Fibroblast of skin of abdomen (primary cell): ENCODE measurements at regions not wholly inside any gene's neighbourhood (a gene's known extent, or its start where the extent isn't known, plus 50 kb on each side); places are given as distances from the start of the nearest gene placed in this dataset.
A peak's percentile ranks its signal among the peaks of the same experiment; 100 is the strongest.
"Not testable (repeated sequence)": the region's sequence is repeated elsewhere in the genome, so short reads cannot be mapped to it uniquely, and the experiment has no call there.

Source experiments
- DNase-seq: peaks from one replicate; pipeline ENCODE4 v3.0.0-alpha.2; 2013

DNA sequence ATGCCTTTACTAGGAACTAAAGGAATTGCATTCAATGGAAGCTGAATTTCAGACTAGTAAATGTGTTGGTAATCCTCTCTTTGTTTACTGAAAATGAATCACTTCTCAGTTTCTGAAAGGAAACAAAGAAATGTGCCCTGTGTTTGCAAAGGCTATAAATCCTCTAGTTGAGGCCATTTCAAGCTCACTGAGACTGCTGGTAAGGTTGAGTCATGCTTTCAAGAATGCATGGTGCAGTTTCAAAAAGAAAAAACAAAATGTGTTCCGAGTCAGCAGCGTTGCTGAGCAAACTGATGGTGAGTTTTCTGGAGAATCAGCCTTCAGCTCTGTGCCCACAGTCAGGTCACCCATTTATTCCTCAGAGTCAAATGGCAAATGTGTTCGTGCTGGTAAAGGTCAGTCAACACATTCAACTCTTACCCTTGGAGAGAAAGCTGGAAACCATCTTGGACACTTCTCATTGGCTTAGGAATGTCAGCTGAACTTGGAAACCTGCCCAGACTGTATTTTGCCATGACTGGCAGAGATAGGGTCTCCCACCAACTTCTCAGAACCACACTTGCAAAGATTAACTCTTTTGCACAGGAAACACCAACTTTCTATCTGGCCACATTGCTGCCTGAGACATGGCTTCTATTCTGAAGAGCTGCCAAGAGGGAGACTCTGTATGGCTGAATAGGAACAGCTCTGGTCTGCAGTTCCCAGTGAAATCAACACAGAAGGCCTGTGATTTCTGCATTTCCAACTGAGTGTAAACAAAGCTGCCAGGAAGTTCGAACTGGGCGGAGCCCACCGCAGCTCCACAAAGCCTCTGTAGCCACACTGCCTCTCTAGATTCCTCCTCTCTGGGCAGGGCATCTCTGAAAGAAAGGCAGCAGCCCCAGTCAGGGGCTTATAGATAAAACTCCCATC lies 484.4 kb downstream of the ATP23 start:
- DNase-seq = peak; percentile 96

DNA sequence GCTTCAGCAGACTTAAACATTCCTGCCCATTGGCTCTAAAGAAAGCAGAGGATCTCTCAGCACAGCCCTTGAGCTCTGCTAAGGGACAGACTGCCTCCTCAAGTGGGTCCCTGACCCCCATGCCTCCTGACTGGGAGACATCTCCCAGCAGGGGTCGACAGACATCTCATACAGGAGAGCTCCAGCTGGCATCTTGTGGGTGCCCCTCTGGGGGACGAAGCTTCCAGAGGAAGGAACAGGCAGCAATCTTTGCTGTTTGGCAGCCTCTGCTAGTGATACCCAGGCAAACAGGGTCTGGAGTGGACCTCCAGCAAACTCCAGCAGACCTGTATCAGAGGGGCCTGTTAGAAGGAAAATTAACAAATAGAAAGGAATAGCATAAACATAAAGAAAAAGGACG lies 485.1 kb downstream of the ATP23 start:
- not testable (repeated sequence) for DNase-seq

DNA sequence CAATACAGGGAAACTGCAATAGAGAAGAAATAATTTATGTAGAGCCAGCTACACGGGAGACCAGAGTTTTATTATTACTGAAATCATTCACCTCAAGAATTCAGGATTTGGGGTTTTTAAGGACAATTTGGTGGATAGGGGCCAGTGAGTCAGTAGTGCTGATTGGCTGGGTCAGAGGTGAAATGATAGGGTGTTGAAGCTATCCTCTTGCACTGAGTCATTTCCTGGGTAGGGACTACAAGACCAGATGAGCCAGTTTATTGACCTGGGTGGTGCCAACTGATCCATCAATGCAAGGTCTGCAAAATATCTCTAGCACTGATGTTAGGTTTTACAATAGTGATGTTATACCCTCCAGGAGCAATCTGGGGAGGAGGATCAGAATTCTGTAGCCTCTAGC lies 486.3 kb downstream of the LRIG3 start:
- DNase-seq = peak; percentile 59

DNA sequence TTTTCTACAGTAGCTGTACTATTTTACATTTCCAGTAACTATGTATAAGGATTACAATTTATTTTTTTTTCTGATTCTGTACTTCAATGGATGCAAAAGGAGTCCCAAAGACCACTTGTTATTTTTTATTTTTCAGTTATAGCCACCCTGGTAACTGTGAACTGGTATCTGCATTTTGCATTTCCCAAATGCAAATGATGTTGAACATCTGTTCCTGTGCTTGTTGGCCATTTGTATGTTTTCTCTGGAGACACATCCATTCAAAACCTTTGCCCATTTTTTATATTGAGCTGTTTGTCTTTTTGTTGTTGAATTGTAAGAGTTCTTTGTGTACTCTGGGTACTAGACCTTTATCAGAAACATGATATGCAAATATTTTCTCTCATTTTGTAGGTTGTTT lies 485.6 kb downstream of the LRIG3 start:
- DNase-seq = no peak

DNA sequence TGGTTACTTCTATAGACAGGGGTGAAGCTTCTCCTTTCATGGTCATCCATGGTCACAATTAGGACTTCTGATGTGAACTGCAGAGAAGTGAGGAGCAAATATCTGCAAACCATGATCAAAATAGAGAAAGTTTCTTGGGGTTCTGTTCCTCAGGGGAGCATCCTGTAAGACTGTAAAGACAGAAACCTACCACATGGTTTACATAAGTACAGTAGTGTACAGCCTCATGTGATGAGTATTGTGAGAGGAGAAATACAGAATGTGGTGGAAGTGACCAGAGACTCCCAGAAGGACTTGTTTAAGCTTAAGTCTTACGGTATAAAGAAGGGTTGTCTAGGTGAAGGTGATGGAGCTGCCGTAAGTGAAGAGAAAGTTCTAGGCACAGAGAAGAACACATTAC lies 484.7 kb downstream of the LRIG3 start:
- DNase-seq = no peak

DNA sequence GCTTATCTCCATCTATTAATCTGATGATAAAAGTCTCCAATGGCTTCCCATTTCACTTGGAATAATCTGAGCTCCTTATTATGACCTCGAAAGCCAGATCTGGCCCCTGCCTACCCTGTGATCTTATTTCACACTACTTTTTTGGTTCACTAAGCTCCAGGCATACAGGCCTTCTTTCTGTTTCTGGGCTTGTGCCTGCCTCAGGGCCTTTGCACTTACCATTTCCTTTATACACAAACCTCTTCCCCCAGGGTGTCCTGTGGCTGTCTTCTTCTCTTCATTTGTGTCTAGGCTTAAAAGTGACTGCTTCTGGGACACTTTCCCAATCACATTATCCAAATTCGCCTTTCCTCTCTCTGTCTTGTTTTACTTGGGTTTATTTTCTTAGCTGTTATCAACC lies 478.8 kb downstream of the LRIG3 start:
- DNase-seq = no peak

DNA sequence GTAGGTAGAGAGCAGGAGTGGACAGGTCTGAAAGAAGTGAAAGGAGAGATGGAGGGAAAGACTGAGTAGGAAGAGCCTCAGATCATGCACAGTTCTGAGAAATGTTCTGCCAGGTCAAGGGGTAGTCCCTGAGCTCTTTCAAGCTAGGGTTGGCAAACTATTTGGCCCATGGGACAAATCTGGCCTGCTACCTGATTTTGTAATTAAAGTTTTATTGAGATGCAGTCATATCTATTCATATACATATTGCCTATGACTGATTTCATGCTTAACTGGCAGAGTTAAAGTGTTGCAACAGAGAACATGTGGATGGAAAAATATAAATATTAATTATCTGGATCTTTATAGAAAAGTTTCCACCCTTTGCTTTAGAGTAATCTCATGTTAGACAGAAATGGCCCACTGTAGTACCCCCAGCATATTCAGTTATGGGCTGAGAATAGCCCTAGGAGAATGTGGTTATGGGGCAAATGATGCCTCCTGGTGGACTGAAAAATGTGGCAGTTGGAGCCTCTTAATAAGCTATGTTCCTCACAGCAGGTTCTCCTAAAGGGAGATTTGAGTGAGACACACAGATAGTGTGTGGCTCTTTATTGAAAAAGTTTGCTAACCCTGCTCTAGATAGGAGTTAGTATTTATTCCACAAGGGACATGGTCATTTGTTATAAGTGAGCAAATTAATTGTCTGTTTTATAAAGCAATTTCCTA lies 476.9 kb downstream of the LRIG3 start:
- DNase-seq = peak; percentile 21

DNA sequence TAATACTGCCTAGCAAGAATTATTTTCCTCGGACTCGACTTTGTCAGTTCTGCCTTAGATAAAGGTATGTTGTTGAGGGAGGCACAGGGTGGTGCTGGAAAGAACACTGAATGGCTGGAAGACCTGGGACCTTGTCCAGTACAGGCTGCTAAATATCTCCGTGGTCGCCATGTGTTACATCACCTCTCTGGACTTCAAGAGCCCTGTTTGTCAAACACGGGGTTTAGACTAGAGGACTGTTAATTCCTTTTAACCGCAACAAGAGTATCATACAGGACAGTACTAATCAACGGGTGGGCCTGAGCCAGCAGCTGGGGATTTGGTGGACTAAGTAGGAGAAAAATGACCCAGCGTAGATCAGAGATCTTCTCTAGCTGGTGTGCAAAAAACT lies 476.3 kb downstream of the LRIG3 start:
- DNase-seq = peak; percentile 47

DNA sequence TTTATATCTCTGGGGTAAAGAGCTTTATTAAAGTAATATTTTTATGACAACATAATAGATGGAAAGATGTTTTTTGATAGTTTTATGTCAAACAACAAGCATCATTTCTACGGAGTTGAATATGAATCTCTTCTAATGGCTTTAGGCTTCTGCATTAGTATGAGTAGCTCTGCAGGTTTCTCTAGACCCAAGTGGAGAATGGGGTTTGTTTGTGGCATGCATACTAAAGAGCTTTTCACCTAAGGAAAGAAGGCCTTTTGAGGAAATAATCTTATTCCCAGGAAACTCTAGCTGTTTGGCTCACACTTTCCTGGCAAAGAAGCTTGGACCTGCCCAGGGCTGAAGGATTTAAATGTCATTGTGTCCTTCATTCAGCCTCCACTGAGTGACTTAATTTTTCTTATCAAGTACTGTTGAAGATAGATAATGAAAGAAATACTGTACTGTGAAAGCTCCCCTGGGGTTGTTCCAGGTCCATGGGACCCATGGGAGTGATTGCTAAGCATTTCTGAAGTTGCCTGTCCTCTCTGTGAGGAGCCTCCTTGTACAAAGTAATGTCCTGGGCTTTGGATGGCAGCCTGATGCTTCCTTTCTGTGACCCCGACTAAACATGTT lies 469.3 kb downstream of the LRIG3 start:
- no peak for DNase-seq

DNA sequence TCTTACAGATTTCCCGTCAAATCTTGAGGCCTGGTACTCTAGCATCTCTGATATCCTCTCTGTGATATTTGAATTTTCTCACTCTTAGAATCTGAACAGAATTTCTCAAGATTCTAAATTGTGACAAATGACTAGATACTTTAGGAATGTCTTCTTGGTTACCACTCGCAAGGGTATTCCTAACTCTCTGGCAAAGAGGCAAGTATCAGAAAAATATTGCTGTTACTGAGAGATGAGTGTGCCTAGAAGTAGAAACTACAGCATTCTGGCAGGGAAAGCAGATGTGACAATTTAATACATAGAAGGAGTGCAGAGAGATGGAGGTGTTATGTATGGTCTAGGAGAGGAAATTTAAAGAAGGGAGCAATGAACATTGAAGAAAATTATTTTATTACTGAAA lies 467.8 kb downstream of the LRIG3 start:
- peak; percentile 49 for DNase-seq

DNA sequence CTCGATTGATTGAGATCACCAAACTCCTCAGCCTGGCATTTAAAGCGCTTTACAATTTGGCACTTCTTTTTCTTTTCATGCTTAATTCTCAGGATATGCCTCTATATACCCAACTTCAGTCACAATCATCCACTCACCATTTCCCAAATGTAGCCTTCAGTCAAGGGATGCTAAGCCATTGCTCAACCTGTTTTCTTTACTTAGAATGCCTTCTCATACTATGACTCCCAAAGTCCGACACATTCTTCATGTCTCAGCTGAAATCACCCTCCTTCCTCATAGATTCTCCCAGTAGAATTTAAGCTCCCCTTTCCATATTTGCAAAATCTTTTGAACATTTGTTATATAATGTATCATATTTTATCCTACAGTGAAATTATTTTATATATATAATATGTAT lies 467.0 kb downstream of the LRIG3 start:
- DNase-seq = no peak

DNA sequence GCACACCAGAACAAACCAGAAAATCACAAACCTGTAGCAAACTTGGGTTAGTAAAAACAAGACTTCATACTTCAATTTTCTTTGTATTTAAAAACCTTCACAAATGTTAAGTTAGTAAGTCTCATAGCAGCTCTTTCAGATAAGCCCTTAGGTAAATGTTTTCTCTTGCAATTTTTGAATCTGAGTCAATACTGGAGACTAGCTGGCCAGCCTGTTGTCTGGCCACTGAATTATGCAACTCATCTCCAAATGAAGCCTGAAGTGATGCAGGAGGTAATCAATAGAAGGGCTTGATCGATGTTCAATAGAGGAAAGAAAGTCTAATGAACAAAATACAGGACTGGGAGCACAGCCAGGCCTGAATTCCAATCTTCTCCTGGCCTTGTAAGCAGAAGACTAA lies 465.2 kb downstream of the LRIG3 start:
- DNase-seq = peak; percentile 14

DNA sequence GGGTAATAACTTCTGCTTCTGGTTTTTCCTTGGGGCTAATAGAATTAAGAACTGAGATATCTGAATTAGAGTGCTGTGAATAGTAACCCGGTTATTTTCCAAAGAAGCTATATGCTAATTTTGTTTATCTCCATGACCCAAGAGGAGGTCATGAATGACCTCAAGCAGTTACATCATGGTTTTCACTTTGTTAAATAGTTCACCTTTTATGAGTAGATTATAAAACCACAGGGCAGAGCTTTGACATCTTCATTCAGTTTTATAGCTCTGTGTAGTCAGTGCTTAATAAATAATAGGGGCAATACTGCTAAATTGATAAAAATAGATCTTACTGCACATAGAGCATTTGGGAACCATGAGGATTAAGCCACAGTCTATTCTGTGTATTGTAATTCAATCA lies 462.2 kb downstream of the LRIG3 start:
- no peak for DNase-seq

DNA sequence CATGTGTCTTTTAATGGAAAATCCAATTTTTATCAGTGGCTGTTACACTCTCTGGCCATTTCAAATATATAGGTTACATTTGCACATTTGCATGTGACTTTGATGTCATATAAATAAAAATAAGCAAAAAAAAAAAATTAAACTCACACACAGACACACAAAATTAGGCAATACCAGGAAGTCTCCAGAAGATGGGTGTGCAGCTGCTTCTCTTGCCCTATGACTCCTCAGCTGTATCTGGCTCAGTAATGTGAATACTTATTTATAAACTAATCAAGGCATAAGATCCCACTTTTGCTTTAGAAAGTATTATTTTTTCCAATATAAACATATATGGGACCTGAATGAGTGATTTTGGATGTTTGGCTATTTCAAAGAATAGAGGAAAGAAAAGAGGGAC lies 461.1 kb downstream of the LRIG3 start:
- no peak for DNase-seq

DNA sequence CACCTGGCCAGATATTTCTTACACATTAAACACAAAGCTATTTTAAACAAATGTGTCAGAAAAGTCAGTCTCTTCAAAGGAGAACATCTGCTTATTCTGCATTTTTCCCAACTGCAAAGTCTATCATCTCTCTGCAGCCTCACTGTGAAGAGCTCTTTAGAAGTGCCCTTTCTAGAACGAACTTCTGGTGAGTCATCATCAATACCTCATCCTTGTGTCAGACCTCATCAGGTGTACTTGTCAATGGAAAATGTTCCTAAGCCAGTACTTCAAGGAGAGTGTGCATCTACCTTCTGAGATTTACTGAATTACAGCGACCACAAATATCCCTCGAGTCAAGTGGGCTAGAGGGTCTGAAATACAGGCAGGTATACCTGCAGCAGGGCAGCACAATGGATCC lies 457.3 kb downstream of the LRIG3 start:
- DNase-seq = no peak

DNA sequence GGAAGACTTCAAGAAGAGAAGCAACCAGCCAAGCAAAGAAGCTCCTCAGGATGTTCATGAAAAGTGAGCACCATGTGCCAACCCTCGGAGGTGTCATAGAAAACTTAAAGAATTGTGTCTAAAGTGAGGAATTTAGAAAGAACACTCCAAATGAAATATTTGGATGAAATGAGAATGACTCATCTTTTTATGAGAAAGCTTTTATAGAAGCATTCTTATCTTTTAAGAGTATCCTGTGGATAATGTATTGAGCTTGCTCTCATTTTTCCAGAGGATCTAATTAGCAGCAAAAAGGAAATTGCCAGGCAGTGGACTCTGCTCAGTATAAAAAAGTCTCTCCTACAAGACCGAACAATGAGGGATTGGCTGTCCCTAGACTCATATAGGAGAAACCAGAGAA lies 454.9 kb downstream of the LRIG3 start:
- DNase-seq = peak; percentile 25

DNA sequence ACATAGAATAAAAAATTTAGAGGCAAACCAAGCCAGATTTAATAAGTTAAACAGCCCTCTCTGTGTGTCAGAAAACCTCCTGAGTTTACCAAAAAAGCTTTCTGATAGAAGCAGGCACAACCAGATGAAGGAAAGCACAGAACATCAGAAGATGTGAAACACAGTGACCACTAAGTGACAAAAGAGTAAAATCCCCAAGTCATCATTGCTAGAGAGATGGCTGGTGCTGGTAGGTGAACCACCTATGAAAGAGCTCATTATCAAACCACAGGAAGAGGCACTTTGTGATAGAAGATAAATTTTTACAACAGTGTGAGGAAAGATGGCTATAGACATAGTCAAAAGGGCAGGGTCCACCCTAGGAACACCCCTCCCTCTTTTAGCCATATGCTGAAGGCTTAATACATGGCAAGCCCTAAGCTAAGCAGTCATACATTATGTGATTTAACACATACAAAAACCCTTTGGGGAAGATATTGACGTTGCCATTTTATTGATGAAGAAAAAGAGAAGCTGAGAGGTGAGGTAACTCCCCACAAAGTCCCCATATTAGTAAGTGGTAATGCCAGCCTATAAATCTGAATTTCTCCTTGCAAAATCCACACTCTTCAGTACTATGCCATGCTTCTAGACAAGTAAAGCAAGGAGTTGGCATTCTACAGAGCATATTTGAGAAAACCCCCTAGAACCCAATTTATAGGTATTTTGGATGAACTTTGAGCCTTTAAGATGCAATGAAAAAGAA lies 449.9 kb downstream of the LRIG3 start:
- DNase-seq = no peak

DNA sequence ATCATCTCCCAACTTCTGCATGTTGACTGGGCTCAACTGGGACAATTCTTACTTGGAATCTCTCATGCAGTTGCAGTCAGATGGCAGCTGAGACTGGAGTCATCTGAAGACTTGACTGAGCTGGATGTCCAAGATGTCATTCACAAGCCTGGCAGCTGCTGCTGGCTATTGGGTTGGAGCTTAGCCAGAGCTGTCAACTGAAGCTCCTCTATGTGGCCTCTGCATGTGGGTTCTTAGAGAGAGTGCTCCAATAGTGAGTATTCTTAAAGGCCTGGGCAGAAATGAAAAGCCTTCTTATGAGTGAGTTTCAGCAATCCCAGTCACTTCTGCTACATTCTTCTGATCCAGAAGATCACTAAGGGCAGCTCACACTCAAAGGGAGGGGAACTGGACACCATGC lies 440.9 kb downstream of the LRIG3 start:
- DNase-seq = no peak

DNA sequence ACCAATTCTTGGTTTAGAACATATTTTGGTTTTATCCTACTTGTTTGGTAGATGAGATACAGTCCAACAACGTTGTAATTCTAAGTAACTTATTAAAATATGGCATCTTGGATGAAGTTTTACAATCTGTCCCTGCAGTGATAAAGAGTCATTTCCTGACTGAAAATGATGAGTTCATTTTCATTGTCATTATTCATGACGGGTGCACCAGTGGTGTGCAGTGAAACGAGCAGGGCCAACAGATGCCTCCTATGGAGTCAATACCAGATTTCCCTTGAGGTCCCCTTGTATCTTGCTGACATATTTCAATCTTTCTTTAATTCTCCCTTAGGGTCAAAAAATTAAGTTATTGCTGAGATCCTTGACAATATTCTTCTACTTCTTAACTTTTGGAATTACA lies 438.5 kb downstream of the LRIG3 start:
- no peak for DNase-seq

DNA sequence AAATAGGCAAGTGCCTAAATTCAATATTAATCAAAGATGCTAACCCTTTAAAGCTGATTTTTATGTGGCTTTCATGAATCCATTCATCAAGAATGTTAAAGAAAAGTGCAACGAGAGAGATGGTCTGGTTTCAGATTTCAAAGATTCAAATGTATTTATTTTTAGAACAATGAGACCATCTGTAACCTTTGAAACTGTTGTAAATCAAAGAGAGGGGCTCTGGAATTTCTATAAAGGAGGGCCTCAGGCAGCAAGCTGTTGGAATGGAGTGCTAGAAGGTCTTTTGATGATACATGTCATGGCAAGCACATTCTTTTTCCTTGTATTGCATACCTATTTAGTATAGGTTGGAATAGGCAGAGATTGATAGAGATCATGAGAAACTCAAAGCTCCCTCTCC lies 433.0 kb downstream of the LRIG3 start:
- peak; percentile 60 for DNase-seq

DNA sequence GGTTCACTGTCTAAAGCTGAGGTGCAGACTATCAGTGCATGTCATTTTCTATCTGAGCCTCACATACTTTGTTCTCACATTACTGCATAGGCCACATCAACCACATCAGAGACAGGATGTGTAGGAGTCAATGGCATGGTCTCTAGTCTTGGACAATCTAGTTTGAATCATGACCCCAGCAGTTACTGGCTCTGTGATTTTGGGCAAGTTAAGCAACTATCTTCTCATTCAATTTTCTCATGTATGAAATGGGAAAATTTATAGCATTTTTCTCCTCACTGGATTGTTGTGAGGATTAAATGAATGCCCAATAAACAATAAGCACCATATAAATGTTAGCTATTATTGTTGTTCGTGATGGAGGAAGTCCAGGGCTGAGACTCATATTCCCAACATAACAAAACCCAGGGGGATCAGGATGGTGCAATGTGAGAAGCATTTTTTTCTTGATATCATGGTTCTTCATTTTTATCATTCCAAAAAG lies 432.6 kb downstream of the LRIG3 start:
- DNase-seq = peak; percentile 61

DNA sequence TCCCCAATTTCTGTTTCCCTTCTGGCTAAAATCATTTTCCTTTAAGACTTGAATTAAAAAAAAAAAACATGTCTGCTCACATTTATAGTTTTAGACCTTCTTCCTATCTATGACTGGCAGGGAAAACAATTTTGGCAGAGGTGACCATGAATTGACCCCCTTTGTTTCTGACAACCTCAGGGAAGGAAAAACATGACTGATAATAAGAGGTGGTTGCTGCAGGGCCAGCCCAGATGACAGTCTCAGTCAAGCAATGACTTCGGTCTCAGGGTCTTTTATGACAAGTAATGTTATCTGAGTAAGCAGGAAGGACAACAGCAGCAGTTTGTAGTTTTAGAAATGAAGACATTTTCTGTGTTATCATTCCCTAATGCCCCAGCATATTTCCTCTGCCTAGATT lies 430.9 kb downstream of the LRIG3 start:
- DNase-seq = no peak

DNA sequence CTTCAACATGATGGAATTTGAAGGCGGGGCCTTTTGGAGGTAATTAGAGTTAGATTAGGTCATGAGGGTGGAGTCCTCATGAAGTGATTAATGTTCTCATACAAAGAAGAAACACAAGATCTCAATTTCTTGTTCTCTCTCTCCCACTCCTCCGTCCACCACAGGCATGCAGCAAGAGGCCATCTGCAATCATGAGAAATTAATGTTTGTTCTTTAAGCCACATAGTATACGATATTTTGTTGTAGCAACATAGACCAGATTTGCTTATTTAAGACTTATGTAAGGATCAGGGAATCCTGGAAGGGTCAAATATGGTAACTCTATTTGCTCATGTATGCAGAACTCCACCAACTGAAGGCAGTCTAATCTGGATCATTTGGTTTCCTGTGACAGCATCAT lies 429.0 kb downstream of the LRIG3 start:
- peak; percentile 78 for DNase-seq
